Epithelial cell of proximal tubule (primary cell): ENCODE measurements at regions not wholly inside any gene's neighbourhood (a gene's known extent, or its start where the extent isn't known, plus 50 kb on each side); places are given as distances from the start of the nearest gene placed in this dataset.

Experiments used
- DNase-seq: peaks from one replicate; pipeline ENCODE4 v3.0.0-alpha.2; 2011; ENCODE audit warnings: low read depth
- H3K4me3 ChIP-seq: 2 replicates; pipeline ENCODE4 v1.5.1; 2011; ENCODE audit warnings: low read depth, mild to moderate bottlenecking, low read length
- CTCF ChIP-seq: conservative IDR thresholded peaks from 2 replicates; pipeline ENCODE4 v1.5.1; 2012; ENCODE audit warnings: low read depth, mild to moderate bottlenecking, low read length

GRCh38 chr4:27293831-27294230 is 433.2 kb downstream of the STIM2 start:
- no peak for DNase-seq
- H3K4me3 ChIP-seq: no peak overlapping the region
- TF ChIP-seq CTCF: no peak

- DNase-seq: no peak
- no peak for TF ChIP-seq CTCF
- no peak overlapping the region for H3K4me3 ChIP-seq
Observed at GRCh38 chr4:27304751-27305150, 444.1 kb downstream of the STIM2 start.

- no peak overlapping the region for H3K4me3 ChIP-seq
- DNase-seq: no peak
- TF ChIP-seq CTCF: no peak
Observed at GRCh38 chr4:27305246-27305645, 444.6 kb downstream of the STIM2 start.

GRCh38 chr4:27308379-27308778 is 447.7 kb downstream of the STIM2 start:
- no peak overlapping the region for H3K4me3 ChIP-seq
- TF ChIP-seq CTCF: no peak
- DNase-seq: no peak

GRCh38 chr4:27315625-27316024 is 455.0 kb downstream of the STIM2 start:
- H3K4me3 ChIP-seq: no peak overlapping the region
- no peak for TF ChIP-seq CTCF
- no peak for DNase-seq

GRCh38 chr4:27316176-27316575 is 455.5 kb downstream of the STIM2 start:
- H3K4me3 ChIP-seq: no peak overlapping the region
- no peak for TF ChIP-seq CTCF
- no peak for DNase-seq

- no peak for DNase-seq
- H3K4me3 ChIP-seq: no peak overlapping the region
- TF ChIP-seq CTCF: peak; percentile 61
Observed at GRCh38 chr4:27318740-27319139, 458.1 kb downstream of the STIM2 start.
